SK-N-SH (cell line): ENCODE measurements at regions not wholly inside any gene's neighbourhood (a gene's known extent, or its start where the extent isn't known, plus 50 kb on each side); places are given as distances from the start of the nearest gene placed in this dataset.

ENCODE experiments used
- CTCF ChIA-PET: fragments of 300-600, 350-600 bp; formaldehyde crosslinking; extraction: SDS; loops from one replicate; lab custom pipeline; 2021; lab: Yijun Ruan, JAX
- POLR2A ChIA-PET: fragments of 350-600 bp; sonication (Branson Sonifier 250); formaldehyde crosslinking; extraction: SDS; loops from one replicate; lab custom pipeline; 2020; ENCODE audit warnings: antibody characterized with exemption, inconsistent platforms; lab: Yijun Ruan, JAX
- DNase-seq: peaks from one replicate; pipeline ENCODE4 v3.0.0; 2012
- H2AFZ ChIP-seq: fragments of 200-600 bp; sonication (generic); 2 replicates; pipeline ENCODE4 v1.8.1; 2016; ENCODE audit warnings: antibody characterized with exemption, mild to moderate bottlenecking, low read depth
- H3F3A ChIP-seq: fragments of 200-600 bp; sonication (generic); replicated peaks from 2 replicates; pipeline ENCODE3; 2016; ENCODE audit warnings: antibody characterized with exemption, mild to moderate bottlenecking; ENCODE audit not compliant: insufficient read depth
- H3K27ac ChIP-seq, 2 experiments: fragments of 200-500 bp in 1 of 2; fragments of 200-600 bp in 1 of 2; sonication (Bioruptor generic) in 1 of 2; sonication (generic), shearing (Covaris generic) in 1 of 2; 2 replicates each; pipeline versions ENCODE4 v1.5.1 to v1.6.1; 2014 to 2016; ENCODE audit warnings: low read depth in 2 of 2, inconsistent platforms in 1 of 2, low read length in 1 of 2, mild to moderate bottlenecking in 1 of 2, mixed read lengths in 1 of 2
- H3K27me3 ChIP-seq: fragments of 200-600 bp; sonication (generic), shearing (Covaris generic); 2 replicates; pipeline ENCODE4 v1.6.1; 2016; ENCODE audit warnings: mixed run types; ENCODE audit not compliant: insufficient read depth
- H3K36me3 ChIP-seq, 2 experiments: fragments of 200-500 bp in 1 of 2; fragments of 200-600 bp in 1 of 2; sonication (Bioruptor generic) in 1 of 2; sonication (generic) in 1 of 2; replicated peaks in 1 of 2; 2 replicates each; pipeline versions ENCODE3 to v1.5.1; 2014 to 2016; ENCODE audit warnings: low read length in 1 of 2, mild to moderate bottlenecking in 1 of 2; ENCODE audit not compliant: insufficient read depth in 2 of 2, control insufficient read depth in 1 of 2
- H3K4me1 ChIP-seq, 2 experiments: fragments of 200-500 bp in 1 of 2; fragments of 200-600 bp in 1 of 2; sonication (Bioruptor generic) in 1 of 2; sonication (generic), shearing (Covaris generic) in 1 of 2; 2 replicates each; pipeline versions ENCODE4 v1.5.1 to v1.6.1; 2014 to 2016; ENCODE audit warnings: low read depth in 1 of 2, low read length in 1 of 2, mixed run types in 1 of 2; ENCODE audit not compliant: insufficient read depth in 2 of 2, control insufficient read depth in 1 of 2
- H3K4me2 ChIP-seq: fragments of 200-600 bp; sonication (generic), shearing (Covaris generic); 2 replicates; pipeline ENCODE4 v1.6.1; 2017; ENCODE audit warnings: mixed run types
- H3K4me3 ChIP-seq, 2 experiments: fragments of 200-500 bp in 1 of 2; fragments of 200-600 bp in 1 of 2; sonication (Bioruptor generic) in 1 of 2; sonication (generic), shearing (Covaris generic) in 1 of 2; 2 replicates each; pipeline versions ENCODE4 v1.5.1 to v1.8.1; 2014 to 2016; ENCODE audit warnings: low read depth in 2 of 2, inconsistent platforms in 1 of 2, low read length in 1 of 2, mild to moderate bottlenecking in 1 of 2, mixed read lengths in 1 of 2, moderate library complexity in 1 of 2
- H3K79me2 ChIP-seq: fragments of 200-600 bp; sonication (generic); 2 replicates; pipeline ENCODE4 v1.8.1; 2017; ENCODE audit warnings: mild to moderate bottlenecking; ENCODE audit not compliant: insufficient read depth
- H3K9ac ChIP-seq: fragments of 200-600 bp; sonication (generic); 2 replicates; pipeline ENCODE4 v1.6.1; 2017; ENCODE audit warnings: mixed run types
- H3K9me2 ChIP-seq: fragments of 200-600 bp; sonication (generic); 2 replicates; pipeline ENCODE4 v1.6.1; 2017; ENCODE audit warnings: mixed run types
- H3K9me3 ChIP-seq: fragments of 200-600 bp; sonication (generic); 2 replicates; pipeline ENCODE4 v1.6.1; 2017; ENCODE audit warnings: mixed run types, mild to moderate bottlenecking, moderate library complexity
- H4K20me1 ChIP-seq: fragments of 200-600 bp; sonication (generic); 2 replicates; pipeline ENCODE4 v1.6.1; 2017; ENCODE audit warnings: mild to moderate bottlenecking, mixed run types; ENCODE audit not compliant: insufficient read depth
- CHD2 ChIP-seq: fragments of 150-350 bp; IDR thresholded peaks from 2 replicates; pipeline ENCODE4 v1.6.1; 2018; ENCODE audit warnings: low read length; ENCODE audit not compliant: partially characterized antibody
- ELF1 ChIP-seq: IDR thresholded peaks from 2 replicates; pipeline ENCODE4 v1.4.0; 2012
- EZH2phosphoT487 ChIP-seq: fragments of 200-600 bp; sonication (generic); IDR thresholded peaks from 2 replicates; pipeline ENCODE4 v1.6.1; 2017; ENCODE audit warnings: low read depth, mixed run types, mild to moderate bottlenecking, antibody characterized with exemption, moderate library complexity, borderline replicate concordance
- FOSL2 ChIP-seq: IDR thresholded peaks from 2 replicates; pipeline ENCODE4 v1.4.0; 2012; ENCODE audit warnings: low read depth, mild to moderate bottlenecking, moderate library complexity, borderline replicate concordance
- MEF2A ChIP-seq: IDR thresholded peaks from 2 replicates; pipeline ENCODE4 v1.4.0; 2012; ENCODE audit warnings: low read depth, borderline replicate concordance
- MXI1 ChIP-seq: IDR thresholded peaks from 2 replicates; pipeline ENCODE4 v1.6.1; 2012; ENCODE audit warnings: mild to moderate bottlenecking, low read depth, low read length, improper control_type of control experiment
- NFIC ChIP-seq: IDR thresholded peaks from 2 replicates; pipeline ENCODE4 v1.4.0; 2012; ENCODE audit warnings: borderline replicate concordance
- NRF1 ChIP-seq: IDR thresholded peaks from 2 replicates; pipeline ENCODE4 v1.6.1; 2012; ENCODE audit warnings: low read depth, mild to moderate bottlenecking, low read length
- RAD21 ChIP-seq: IDR thresholded peaks from 2 replicates; pipeline ENCODE4 v1.6.1; 2012; ENCODE audit warnings: mild to moderate bottlenecking, low read length
- whole genome bisulfite sequencing: methylation state at CpG from one replicate; pipeline ENCODE4 v1.1.6; 2017; ENCODE audit warnings: low lambda C conversion rate; 5-methylcytosine and 5-hydroxymethylcytosine counted together
- TF ChIP-seq, protein P1 (sequence below): fragments of 200-600 bp; sonication (generic); IDR thresholded peaks from 2 replicates; pipeline ENCODE4 v1.6.1; 2017; ENCODE audit warnings: antibody characterized with exemption, mild to moderate bottlenecking, moderate library complexity
- TF ChIP-seq, protein P2 (sequence below): IDR thresholded peaks from 2 replicates; pipeline ENCODE4 v1.4.0; 2012; ENCODE audit warnings: low read depth
- TF ChIP-seq, protein P3 (sequence below): fragments of 150-350 bp; IDR thresholded peaks from 2 replicates; pipeline ENCODE4 v1.6.1; 2016; ENCODE audit warnings: mild to moderate bottlenecking, low read depth, low read length

DNA sequence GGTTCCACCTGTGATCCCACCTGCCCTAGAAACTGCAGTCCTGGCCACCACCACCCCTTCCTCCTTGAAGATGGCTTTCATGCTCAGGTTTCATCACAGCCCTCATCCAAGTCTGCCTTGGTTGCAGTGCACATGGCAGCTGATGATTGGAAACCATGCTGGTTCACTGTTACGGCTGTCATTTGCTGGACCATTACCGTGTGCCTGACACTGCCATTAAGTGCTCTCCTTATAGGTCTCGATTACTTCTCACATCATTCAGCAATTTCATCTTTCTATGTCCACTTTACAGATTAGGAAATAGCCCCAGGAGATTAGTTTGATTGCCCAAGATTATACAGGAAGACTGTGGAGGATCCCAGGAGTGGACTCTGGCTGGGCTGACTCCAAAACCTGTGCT lies 123.9 kb downstream of the ICE1 start:
- H3K4me2 ChIP-seq: no peak overlapping the region
- TF ChIP-seq, protein P1, sequence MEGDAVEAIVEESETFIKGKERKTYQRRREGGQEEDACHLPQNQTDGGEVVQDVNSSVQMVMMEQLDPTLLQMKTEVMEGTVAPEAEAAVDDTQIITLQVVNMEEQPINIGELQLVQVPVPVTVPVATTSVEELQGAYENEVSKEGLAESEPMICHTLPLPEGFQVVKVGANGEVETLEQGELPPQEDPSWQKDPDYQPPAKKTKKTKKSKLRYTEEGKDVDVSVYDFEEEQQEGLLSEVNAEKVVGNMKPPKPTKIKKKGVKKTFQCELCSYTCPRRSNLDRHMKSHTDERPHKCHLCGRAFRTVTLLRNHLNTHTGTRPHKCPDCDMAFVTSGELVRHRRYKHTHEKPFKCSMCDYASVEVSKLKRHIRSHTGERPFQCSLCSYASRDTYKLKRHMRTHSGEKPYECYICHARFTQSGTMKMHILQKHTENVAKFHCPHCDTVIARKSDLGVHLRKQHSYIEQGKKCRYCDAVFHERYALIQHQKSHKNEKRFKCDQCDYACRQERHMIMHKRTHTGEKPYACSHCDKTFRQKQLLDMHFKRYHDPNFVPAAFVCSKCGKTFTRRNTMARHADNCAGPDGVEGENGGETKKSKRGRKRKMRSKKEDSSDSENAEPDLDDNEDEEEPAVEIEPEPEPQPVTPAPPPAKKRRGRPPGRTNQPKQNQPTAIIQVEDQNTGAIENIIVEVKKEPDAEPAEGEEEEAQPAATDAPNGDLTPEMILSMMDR: no peak
- TF ChIP-seq RAD21: no peak
- TF ChIP-seq, protein P2, sequence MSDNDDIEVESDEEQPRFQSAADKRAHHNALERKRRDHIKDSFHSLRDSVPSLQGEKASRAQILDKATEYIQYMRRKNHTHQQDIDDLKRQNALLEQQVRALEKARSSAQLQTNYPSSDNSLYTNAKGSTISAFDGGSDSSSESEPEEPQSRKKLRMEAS: no peak
- no peak for TF ChIP-seq FOSL2
- no peak for TF ChIP-seq MEF2A
- no peak for TF ChIP-seq ELF1
- no peak for TF ChIP-seq CHD2
- TF ChIP-seq, protein P3, sequence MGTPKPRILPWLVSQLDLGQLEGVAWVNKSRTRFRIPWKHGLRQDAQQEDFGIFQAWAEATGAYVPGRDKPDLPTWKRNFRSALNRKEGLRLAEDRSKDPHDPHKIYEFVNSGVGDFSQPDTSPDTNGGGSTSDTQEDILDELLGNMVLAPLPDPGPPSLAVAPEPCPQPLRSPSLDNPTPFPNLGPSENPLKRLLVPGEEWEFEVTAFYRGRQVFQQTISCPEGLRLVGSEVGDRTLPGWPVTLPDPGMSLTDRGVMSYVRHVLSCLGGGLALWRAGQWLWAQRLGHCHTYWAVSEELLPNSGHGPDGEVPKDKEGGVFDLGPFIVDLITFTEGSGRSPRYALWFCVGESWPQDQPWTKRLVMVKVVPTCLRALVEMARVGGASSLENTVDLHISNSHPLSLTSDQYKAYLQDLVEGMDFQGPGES: no peak
- no peak for TF ChIP-seq EZH2phosphoT487
- TF ChIP-seq NFIC: no peak
- TF ChIP-seq, all 33 proteins: peak for 0
- no peak overlapping the region for H2AFZ ChIP-seq
- no peak overlapping the region for H3K9ac ChIP-seq
- H4K20me1 ChIP-seq: no peaks in the 10 kb centered on the region
- no peaks in the 10 kb centered on the region for H3K36me3 ChIP-seq
- H3K9me3 ChIP-seq: no peaks in the 10 kb centered on the region
- H3K27ac ChIP-seq: peak overlapping the region in 1 of 2 experiments; percentile 16; a peak in 1 of 4 replicates
- ChIA-PET POLR2A (no interaction called here), CTCF (no interaction called here)
- no peaks in the 10 kb centered on the region for H3K79me2 ChIP-seq
- H3K27me3 ChIP-seq: no peaks in the 10 kb centered on the region
- H3K4me3 ChIP-seq: no peak overlapping the region
- peaks cover 0 to 3% of the 10 kb centered on the region in 2 experiments; a peak in 1 of 4 replicates for H3K4me1 ChIP-seq
- no peak for DNase-seq
- WGBS: 41% methylated on average over 3 of the region's 3 CpGs
- H3F3A ChIP-seq: no peaks in the 10 kb centered on the region
- H3K9me2 ChIP-seq: no peaks in the 10 kb centered on the region

DNA sequence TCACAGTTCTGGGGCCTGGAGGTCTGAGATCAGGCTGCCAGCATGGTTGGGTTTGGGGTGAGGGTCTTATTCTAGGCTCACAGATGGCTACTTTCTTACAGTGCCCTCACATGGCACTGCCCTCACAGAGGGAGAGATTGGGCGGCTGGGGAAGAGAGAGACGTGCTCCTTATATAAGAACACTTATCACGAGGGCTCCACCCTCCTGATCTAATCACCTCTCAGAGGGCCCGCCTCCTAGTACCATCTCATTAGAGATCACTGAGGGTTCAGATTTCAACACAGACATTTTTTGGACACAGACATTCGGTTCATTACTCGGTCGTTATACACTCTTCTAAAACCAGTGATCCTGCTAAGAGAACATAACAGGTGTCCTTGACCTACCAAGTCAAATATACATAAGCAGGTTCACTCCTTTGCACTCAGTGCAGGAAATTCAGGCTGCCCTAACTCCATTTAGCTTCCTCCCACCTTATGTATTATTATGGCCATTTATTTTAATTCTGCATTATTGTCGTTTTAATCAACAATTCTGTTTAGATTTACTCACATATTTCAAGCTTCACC lies 121.7 kb downstream of the ICE1 start:
- WGBS: 32% methylated on average over 8 of the region's 8 CpGs
- no peak for DNase-seq
- Histone ChIP-seq H3K9me3 (no peaks in the 10 kb centered on the region), H3K9me2 (no peaks in the 10 kb centered on the region), H2AFZ (no peak overlapping the region), H3F3A (no peaks in the 10 kb centered on the region), H3K4me3 (no peak overlapping the region), H3K27ac (peak overlapping the region in 1 of 2 experiments; percentile 74; a peak in 2 of 4 replicates), H4K20me1 (no peaks in the 10 kb centered on the region), H3K79me2 (no peaks in the 10 kb centered on the region), H3K4me2 (no peak overlapping the region), H3K36me3 (no peaks in the 10 kb centered on the region), H3K9ac (no peak overlapping the region), H3K4me1 (peaks cover 0 to 8% of the 10 kb centered on the region in 2 experiments; a peak in 1 of 4 replicates), H3K27me3 (no peaks in the 10 kb centered on the region)
- CTCF ChIA-PET: no interaction called here
- POLR2A ChIA-PET: no interaction called here
- TF ChIP-seq RAD21: no peak
- TF ChIP-seq MXI1: no peak
- TF ChIP-seq NRF1: no peak
